ENCODE measurements at regions not wholly inside any gene's neighbourhood (a gene's known extent, or its start where the extent isn't known, plus 50 kb on each side); places are given as distances from the start of the nearest gene placed in this dataset.

- intact Hi-C loops (cut with DNase I), result no loop called here
- no peak for DNase-seq (ENCODE audit: low spot score)
These were observed 90.1 kb upstream of the ADCY1 start for GRCh38 chr7:45484094-45484493.

GRCh38 chr7:45486575-45486974, 87.6 kb upstream of the ADCY1 start:
- intact Hi-C loops (cut with DNase I), result no loop called here

GRCh38 chr7:45494885-45495284, 79.3 kb upstream of the ADCY1 start:
- intact Hi-C loops (cut with DNase I), result no loop called here
- DNase-seq (ENCODE audit: low spot score), result no peak

More at GRCh38 chr7:45486575-45486974, 87.6 kb upstream of the ADCY1 start:
- no peak for DNase-seq (ENCODE audit: low spot score)

GRCh38 chr7:45495618-45496017, 78.5 kb upstream of the ADCY1 start:
- intact Hi-C loops (cut with DNase I), result no loop called here
- no peak for DNase-seq (ENCODE audit: low spot score)

- intact Hi-C loops (cut with DNase I), result no loop called here
- DNase-seq (ENCODE audit: low spot score), result no peak
These were observed 73.9 kb upstream of the ADCY1 start for GRCh38 chr7:45500257-45500656.

- intact Hi-C loops (cut with DNase I), result no loop called here
- DNase-seq (ENCODE audit: low spot score), result no peak
These were observed 72.4 kb upstream of the ADCY1 start for GRCh38 chr7:45501791-45502190.

GRCh38 chr7:45506059-45506458, 68.1 kb upstream of the ADCY1 start:
- intact Hi-C loops (cut with DNase I), result no loop called here

GRCh38 chr7:45509222-45509621, 64.9 kb upstream of the ADCY1 start:
- no peak for DNase-seq (ENCODE audit: low spot score)
- intact Hi-C loops (cut with DNase I), result no loop called here

More at GRCh38 chr7:45506059-45506458, 68.1 kb upstream of the ADCY1 start:
- DNase-seq (ENCODE audit: low spot score), result no peak

DNA sequence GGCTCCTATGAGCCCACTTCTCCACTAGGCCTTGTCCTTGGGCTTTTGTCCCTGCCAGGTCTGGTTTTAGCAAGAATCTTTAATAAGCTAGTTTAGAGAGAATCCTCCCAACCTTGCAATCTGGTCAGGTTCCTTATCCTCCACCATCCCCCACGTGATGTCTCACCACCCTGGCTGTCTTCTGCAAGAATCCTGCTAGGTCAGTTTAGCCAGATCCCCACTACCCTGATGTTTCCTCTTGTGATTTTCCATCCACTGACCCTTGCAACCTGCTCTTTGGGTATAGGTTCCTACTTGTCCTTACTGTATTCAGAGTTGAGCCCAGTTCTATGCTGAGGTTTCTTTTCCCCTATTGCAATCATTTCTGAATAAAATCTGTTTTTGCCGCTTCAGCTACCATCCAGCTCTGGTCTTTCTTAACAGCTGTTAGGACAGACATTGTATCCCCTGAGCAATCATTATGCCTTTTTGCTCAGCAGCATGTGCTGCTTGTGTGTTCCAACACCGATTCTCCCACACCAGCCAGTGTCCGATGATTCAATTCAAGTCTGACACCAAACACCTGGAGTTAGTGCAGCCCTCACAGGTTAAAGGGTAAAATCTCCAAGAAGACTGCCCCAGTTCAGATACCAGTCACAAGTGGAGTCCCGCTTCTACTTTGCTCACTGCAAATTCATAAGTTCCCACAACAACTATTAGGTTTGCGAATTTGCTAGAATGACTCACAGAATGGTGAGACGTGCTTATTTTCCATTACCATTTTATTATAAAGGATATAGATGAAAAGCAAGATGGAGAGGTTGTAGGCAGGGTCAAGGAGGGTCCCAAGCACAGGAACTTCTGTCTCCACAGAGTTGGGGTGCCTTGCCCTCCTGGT, 62.2 kb upstream of the ADCY1 start:
- intact Hi-C loops (cut with DNase I), result no loop called here
- no peak for DNase-seq (ENCODE audit: low spot score)

DNA sequence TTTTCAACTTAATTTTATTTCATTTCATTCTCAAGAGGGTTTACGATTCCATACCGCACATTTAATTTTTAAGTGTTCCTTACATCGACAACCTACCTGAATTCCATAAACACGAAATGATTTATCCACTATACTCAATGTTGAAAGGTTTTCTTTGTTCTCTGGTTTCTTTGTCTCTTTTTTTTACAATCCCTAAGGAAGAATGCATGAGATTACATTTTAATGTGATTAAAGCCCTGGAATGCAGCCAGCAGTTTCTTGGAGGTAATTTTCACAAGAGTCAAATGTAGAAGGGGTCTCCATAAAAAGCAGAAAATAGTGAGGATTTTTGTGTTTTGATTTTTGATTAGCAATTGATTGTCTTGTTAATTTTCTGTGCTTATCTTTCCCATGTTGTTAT, 59.2 kb upstream of the ADCY1 start:
- intact Hi-C loops (cut with DNase I), result no loop called here
- DNase-seq (ENCODE audit: low spot score), result no peak

DNA sequence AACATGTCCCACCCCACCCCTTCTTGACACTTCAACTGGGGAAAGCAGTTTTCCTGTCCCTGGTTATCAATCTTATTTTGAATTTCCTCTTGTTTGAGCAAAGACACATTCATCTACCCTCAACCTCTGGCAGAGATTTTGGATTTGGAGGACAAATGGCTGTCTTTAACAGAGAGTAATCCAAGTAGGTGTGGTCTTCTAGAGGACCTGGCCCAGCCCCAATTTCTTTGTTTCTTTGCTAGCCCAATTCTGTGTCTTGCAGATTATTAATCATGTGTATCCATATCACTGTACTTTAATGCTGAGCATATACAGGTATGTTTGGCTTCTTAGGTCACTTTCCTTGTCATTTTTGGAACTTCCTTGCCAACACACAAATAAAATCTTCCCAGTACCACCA, 58.8 kb upstream of the ADCY1 start:
- no peak for DNase-seq (ENCODE audit: low spot score)
- intact Hi-C loops (cut with DNase I), result no loop called here

Measured in posterior vena cava (tissue), 2 donors.